ENCODE measurements at regions not wholly inside any gene's neighbourhood (a gene's known extent, or its start where the extent isn't known, plus 50 kb on each side); places are given as distances from the start of the nearest gene placed in this dataset.

GRCh38 chr3:16658004-16658924, 53.0 kb upstream of the DAZL start:
- no peak for DNase-seq

DNA sequence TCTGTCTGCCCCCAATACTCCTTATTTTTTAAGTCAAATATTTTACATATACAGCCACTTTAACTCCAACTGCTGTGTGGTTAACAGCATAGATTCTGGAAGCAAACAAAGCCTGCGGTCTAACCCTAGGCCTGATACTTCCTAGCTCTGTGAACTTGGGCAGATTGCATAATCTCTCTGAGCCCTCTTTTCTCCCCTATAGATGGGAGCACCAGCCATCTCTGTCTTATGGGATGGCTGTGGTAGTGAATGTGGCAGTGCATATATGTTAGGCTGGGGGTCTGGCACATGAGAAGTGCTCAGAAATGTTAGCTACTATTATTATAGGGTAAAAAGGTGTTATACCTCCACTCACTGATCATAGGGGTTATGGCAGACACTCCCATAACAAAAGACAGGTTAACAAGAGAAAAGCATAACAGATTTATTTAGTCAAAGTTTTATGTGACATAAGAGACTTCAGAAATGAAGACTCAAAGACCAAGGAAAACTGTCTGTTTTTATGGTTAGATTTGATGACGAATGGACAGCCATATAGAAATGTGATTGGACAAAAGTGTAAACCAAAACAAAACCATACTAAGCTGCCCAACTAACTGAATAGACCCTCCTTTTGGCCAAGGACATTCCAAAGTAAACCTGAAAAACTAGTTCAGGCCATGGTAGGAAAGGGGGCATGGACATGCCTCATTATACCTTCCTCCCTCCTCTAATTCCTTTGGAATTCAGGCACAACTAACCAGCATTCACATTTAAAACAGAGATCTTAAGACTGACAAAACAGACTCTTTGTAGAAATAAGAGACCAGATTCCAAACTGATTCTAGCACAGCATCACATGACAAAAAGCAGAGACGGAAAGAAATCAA, 53.9 kb upstream of the DAZL start:
- DNase-seq = no peak

- DNase-seq = no peak
Observed at GRCh38 chr3:16663854-16664712, 58.9 kb upstream of the DAZL start.

DNA sequence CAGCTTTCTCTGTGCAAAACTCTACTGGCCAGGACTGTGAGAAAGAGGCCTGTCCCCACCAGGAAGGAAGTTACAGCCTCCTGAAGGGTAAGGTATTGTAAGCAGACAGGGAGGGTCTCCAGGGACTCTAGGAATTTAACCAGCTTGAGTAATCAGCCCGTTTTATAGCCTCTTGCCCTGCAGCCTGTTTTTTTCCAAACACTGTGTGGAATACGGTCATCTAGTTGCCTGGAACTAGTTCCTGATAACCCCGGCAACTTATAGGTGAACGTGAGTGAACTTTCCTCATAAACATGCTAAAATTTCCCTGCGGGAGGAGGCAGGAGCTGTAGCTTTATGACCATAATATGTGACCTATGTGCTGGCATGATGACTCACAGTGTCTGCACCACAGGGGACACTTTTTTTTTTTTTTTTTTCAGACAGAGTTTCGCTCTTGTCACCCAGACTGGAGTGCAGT, 60.1 kb upstream of the DAZL start:
- DNase-seq = no peak

- DNase-seq = no peak
Observed at GRCh38 chr3:16666206-16666605, 61.0 kb upstream of the DAZL start.

GRCh38 chr3:16667633-16668032, 62.4 kb upstream of the DAZL start:
- no peak for DNase-seq

- no peak for DNase-seq
Observed at GRCh38 chr3:16668776-16669545, 63.7 kb upstream of the DAZL start.

DNA sequence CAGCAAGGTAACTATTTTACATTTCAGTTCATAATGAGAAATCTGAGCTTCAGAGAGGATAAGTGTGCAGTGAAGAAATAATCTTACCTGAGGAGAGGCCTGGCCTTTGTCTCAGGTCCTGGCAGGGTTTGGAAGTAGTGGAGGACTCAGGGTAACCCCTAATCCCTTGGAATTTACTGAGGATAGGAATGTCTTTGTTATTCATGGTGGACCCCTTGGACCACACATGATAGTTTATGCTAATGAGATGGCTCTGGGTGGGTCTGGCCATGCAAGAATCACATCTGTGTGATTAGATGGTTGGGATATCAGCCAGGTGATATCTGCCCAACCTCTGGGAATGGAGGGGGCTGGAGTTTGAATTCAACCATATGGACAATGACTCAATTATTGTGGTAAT, 65.0 kb upstream of the DAZL start:
- DNase-seq = no peak

DNA sequence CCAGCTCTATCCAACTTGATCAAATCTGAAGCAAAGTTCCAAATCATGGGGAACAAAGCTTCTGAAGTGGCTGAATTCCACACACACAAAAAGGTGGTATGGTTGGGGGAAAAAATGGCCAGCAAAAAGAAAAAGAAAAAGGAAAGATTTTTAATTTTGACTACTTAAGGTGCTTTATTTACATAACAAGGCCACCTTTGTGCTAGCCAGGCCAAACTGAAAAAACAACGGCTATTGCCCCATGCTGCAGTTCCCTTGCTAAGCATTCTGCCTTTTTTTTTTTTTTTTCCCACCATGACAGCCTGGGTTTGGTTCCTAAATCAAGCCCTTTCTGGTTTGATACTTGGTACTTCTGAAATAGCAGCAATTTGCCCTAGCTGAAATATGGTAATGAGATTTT, 66.5 kb upstream of the DAZL start:
- DNase-seq = no peak

GRCh38 chr3:16673530-16673929, 68.3 kb upstream of the DAZL start:
- DNase-seq = no peak

DNA sequence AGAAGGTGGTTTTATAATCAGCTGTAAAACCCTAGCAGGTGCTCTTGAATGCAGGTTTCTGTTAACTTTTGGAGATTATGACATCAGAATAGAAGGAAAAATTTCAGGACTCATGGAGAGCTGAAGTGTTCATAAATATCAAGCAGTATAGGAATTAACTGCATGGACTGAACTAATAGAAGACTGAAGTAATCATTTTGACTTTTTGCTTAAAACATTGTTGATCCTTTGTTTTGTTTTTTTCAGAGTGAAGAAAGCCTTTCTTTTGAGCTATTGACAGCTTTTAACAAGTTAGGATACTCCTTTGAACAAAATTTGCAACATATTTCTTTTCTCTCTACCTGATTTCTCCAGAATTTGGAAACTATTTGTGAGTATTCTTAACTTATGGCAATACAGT, 70.6 kb upstream of the DAZL start:
- DNase-seq = no peak

- no peak for DNase-seq
Observed at GRCh38 chr3:16686679-16687078, 81.5 kb upstream of the DAZL start.

DNA sequence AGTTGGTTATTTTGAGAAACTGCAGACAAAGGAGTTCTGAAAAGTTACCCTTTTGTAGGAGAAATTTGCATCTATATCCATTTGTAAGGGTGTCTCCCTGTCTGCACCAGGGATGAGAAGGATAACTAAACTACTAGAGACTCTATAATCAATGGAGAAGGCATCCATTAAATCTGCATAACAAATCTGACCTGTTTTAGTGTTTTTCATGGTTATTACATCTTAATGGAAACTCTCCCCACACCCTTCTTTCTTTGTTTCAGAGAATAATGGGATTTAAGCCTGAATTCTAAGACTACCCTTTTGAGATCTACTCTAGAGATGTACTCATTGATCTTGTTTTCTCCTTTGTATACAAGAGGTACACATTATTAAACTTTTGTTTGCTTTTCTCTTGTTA, 82.0 kb upstream of the DAZL start:
- DNase-seq = no peak

- DNase-seq = no peak
Observed at GRCh38 chr3:16692486-16693344, 87.5 kb upstream of the DAZL start.

DNA sequence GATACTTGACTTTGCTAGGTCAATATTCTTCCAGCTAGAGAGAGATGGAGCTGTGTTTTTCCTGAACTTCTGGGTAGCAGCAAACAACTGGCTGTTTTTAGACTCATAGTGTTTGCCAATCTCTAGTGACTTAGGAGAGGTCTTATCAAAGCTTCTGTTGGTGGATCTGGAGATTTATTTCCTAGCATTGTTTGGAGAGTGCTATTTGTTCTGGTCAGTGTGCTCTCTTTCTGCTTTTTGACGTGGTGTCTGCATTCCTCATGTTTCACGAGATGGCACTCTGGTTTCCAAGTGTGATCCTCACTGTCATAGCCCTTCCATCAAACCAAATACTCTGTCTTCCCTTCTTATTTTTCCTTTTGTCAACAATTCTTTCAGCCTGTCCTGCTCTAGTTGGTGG, 88.6 kb upstream of the DAZL start:
- no peak for DNase-seq

- no peak for DNase-seq
Observed at GRCh38 chr3:16695710-16696109, 90.5 kb upstream of the DAZL start.

- no peak for DNase-seq
Observed at GRCh38 chr3:16697443-16698147, 92.4 kb upstream of the DAZL start.

- DNase-seq = no peak
Observed at GRCh38 chr3:16700651-16701050, 95.4 kb upstream of the DAZL start.

GRCh38 chr3:16704941-16705340, 99.7 kb upstream of the DAZL start:
- no peak for DNase-seq

GRCh38 chr3:16707260-16707659, 102.0 kb upstream of the DAZL start:
- DNase-seq = no peak

Measured in activated naive CD4-positive, alpha-beta T cell treated with anti-CD3 and anti-CD28 coated beads, Interleukin-2, amount 50 U/mL, for 16 hours (primary cell).